GM10266 (cell line): ENCODE measurements at regions not wholly inside any gene's neighbourhood (a gene's known extent, or its start where the extent isn't known, plus 50 kb on each side); places are given as distances from the start of the nearest gene placed in this dataset.

Source experiments
- DNase-seq: peaks from one replicate; pipeline ENCODE4 v3.0.0; 2012; ENCODE audit errors: extremely low spot score
- CTCF ChIP-seq: IDR thresholded peaks from 2 replicates; pipeline ENCODE4 v1.5.1; 2012; ENCODE audit warnings: mild to moderate bottlenecking, low read depth; ENCODE audit not compliant: control insufficient read depth, insufficient read depth; ENCODE audit errors: missing control alignments

GRCh38 chr3:157786211-157786610 lies 283.0 kb upstream of the VEPH1 start:
- DNase-seq: no peak
- no peak for TF ChIP-seq CTCF

- no peak for DNase-seq
- TF ChIP-seq CTCF: no peak
Observed at GRCh38 chr3:157785102-157785826, 282.0 kb upstream of the VEPH1 start.

GRCh38 chr3:157782236-157782635 lies 279.0 kb upstream of the VEPH1 start:
- no peak for DNase-seq
- no peak for TF ChIP-seq CTCF

- TF ChIP-seq CTCF: no peak
- DNase-seq: no peak
Observed at GRCh38 chr3:157776861-157777260, 273.6 kb upstream of the VEPH1 start.

GRCh38 chr3:157775446-157775845 lies 272.2 kb upstream of the VEPH1 start:
- DNase-seq: no peak
- TF ChIP-seq CTCF: no peak

- no peak for TF ChIP-seq CTCF
- DNase-seq: no peak
Observed at GRCh38 chr3:157769378-157769777, 266.2 kb upstream of the VEPH1 start.

- no peak for DNase-seq
- no peak for TF ChIP-seq CTCF
Observed at GRCh38 chr3:157767607-157768006, 264.4 kb upstream of the VEPH1 start.
